MCF 10A (cell line): ENCODE measurements at regions not wholly inside any gene's neighbourhood (a gene's known extent, or its start where the extent isn't known, plus 50 kb on each side); places are given as distances from the start of the nearest gene placed in this dataset.

Experiments
- BruUV-seq: library from RNA; stranded (reverse); fragments of 400-500 nt; replicated peaks from 2 replicates; lab custom pipeline; 2021; lab: Mats Ljungman, UMichigan
- CTCF ChIA-PET: fragments of 300-600 bp; sonication (Branson Sonifier 250); formaldehyde crosslinking; extraction: SDS; loops from one replicate; lab custom pipeline; 2021; ENCODE audit warnings: antibody characterized with exemption, inconsistent platforms; lab: Yijun Ruan, JAX
- POLR2A ChIA-PET: fragments of 300-600, 350-650 bp; sonication (Branson Sonifier 250); formaldehyde crosslinking; extraction: SDS; loops from one replicate; lab custom pipeline; 2020; ENCODE audit warnings: antibody characterized with exemption, inconsistent platforms; lab: Yijun Ruan, JAX
- DNase-seq: peaks from one replicate; pipeline ENCODE4 v3.0.0-alpha.2; 2018; ENCODE audit not compliant: unreplicated experiment
- H3K27ac Mint-ChIP-seq: one replicate; pipeline ENCODE4 v1.8.0; 2022; ENCODE audit warnings: mild to moderate bottlenecking, low read depth, mixed read lengths; ENCODE audit not compliant: unreplicated experiment
- H3K27me3 Mint-ChIP-seq: one replicate; pipeline ENCODE4 v1.8.0; 2022; ENCODE audit warnings: mixed read lengths; ENCODE audit not compliant: insufficient read depth, unreplicated experiment
- H3K36me3 Mint-ChIP-seq: one replicate; pipeline ENCODE4 v1.8.0; 2022; ENCODE audit warnings: mild to moderate bottlenecking, moderate library complexity, mixed read lengths; ENCODE audit not compliant: insufficient read depth, unreplicated experiment
- H3K4me1 Mint-ChIP-seq: one replicate; pipeline ENCODE4 v1.8.0; 2022; ENCODE audit warnings: mixed read lengths; ENCODE audit not compliant: insufficient read depth, unreplicated experiment
- H3K4me3 Mint-ChIP-seq: one replicate; pipeline ENCODE4 v1.8.0; 2022; ENCODE audit warnings: mild to moderate bottlenecking, moderate library complexity, mixed read lengths; ENCODE audit not compliant: unreplicated experiment
- H3K9me3 Mint-ChIP-seq: one replicate; pipeline ENCODE4 v1.8.0; 2022; ENCODE audit warnings: mixed read lengths; ENCODE audit not compliant: unreplicated experiment
- CTCF ChIP-seq: fragments of 200-600 bp; IDR thresholded peaks from one replicate; pipeline ENCODE4 v1.8.0; 2022; ENCODE audit warnings: antibody characterized with exemption, mild to moderate bottlenecking; ENCODE audit not compliant: unreplicated experiment
- intact Hi-C: fragments of 100-400 bp; cut with micrococcal nuclease; formaldehyde crosslinking; loops from 2 replicates; pipeline ENCODE4 v1.14.1; 2022

- intact Hi-C loops, result no loop called here
- H3K36me3 Mint-ChIP-seq, result no peaks in the 10 kb centered on the region
- no TSS peak for BruUV-seq
- no peak for TF ChIP-seq CTCF
- ChIA-PET CTCF (interaction anchor here (0.7 kb wide), 1 partner anchor 43 kb away, joined by 3 read pairs; no protein-coding TSS in a partner anchor), POLR2A (no interaction called here)
- H3K27me3 Mint-ChIP-seq, result no peaks in the 10 kb centered on the region
- peaks cover 7% of the 10 kb centered on the region for H3K9me3 Mint-ChIP-seq
- no peak overlapping the region for H3K4me3 Mint-ChIP-seq
- DNase-seq, result no peak
- no peaks in the 10 kb centered on the region for H3K4me1 Mint-ChIP-seq
- peak overlapping the region; percentile 54 for H3K27ac Mint-ChIP-seq
Observed at GRCh38 chr2:160882906-160883305, 277.3 kb upstream of the TANK start.

GRCh38 chr2:160884056-160884455, 276.2 kb upstream of the TANK start:
- DNase-seq, result no peak

GRCh38 chr2:160889439-160890170, 270.6 kb upstream of the TANK start:
- H3K4me3 Mint-ChIP-seq, result no peak overlapping the region
- POLR2A ChIA-PET, result interaction anchor here (0.6 to 1.1 kb wide), 2 partner anchors 13 to 79 kb away, joined by 3 read pairs; no protein-coding TSS in a partner anchor
- no TSS peak for BruUV-seq
- no peaks in the 10 kb centered on the region for H3K4me1 Mint-ChIP-seq
- no peak for TF ChIP-seq CTCF
- no peaks in the 10 kb centered on the region for H3K9me3 Mint-ChIP-seq
- H3K27ac Mint-ChIP-seq, result no peak overlapping the region
- H3K27me3 Mint-ChIP-seq, result no peaks in the 10 kb centered on the region
- DNase-seq, result no peak
- H3K36me3 Mint-ChIP-seq, result no peaks in the 10 kb centered on the region
- intact Hi-C loops, result no loop called here
- CTCF ChIA-PET, result interaction anchor here (1.5 kb wide), 1 partner anchor 38 kb away, joined by 3 read pairs; no protein-coding TSS in a partner anchor

More at GRCh38 chr2:160884056-160884455, 276.2 kb upstream of the TANK start:
- Mint-ChIP-seq H3K4me1 (no peaks in the 10 kb centered on the region), H3K9me3 (peaks cover 7% of the 10 kb centered on the region), H3K4me3 (no peak overlapping the region), H3K36me3 (no peaks in the 10 kb centered on the region), H3K27ac (no peak overlapping the region), H3K27me3 (no peaks in the 10 kb centered on the region)
- intact Hi-C loops, result no loop called here
- CTCF ChIA-PET, result interaction anchor here (0.5 kb wide), 1 partner anchor 121 kb away, joined by 3 read pairs; no protein-coding TSS in a partner anchor
- BruUV-seq, result no TSS peak
- POLR2A ChIA-PET, result no interaction called here
- no peak for TF ChIP-seq CTCF

GRCh38 chr2:160890667-160891352, 269.4 kb upstream of the TANK start:
- Mint-ChIP-seq H3K27ac (no peak overlapping the region), H3K36me3 (no peaks in the 10 kb centered on the region), H3K4me1 (no peaks in the 10 kb centered on the region), H3K4me3 (no peak overlapping the region), H3K9me3 (no peaks in the 10 kb centered on the region), H3K27me3 (no peaks in the 10 kb centered on the region)
- ChIA-PET CTCF (interaction anchor here (0.6 to 1.5 kb wide), 5 partner anchors 34 to 567 kb away, joined by 3 to 4 read pairs (median 3); no protein-coding TSS in a partner anchor), POLR2A (interaction anchor here (0.6 to 1.1 kb wide), 3 partner anchors 14 to 80 kb away, joined by 3 read pairs; no protein-coding TSS in a partner anchor)
- TF ChIP-seq CTCF, result no peak
- intact Hi-C loops, result no loop called here
- BruUV-seq, result no TSS peak
- DNase-seq, result no peak
